ENCODE measurements at regions not wholly inside any gene's neighbourhood (a gene's known extent, or its start where the extent isn't known, plus 50 kb on each side); places are given as distances from the start of the nearest gene placed in this dataset.

GRCh38 chr16:86205521-86206245 is 304.6 kb upstream of the FOXF1 start:
- no peak for TF ChIP-seq CTCF (IDR thresholded peaks at IDR 0.05; ENCODE audit: insufficient read depth, low read length)
- H3K4me3 ChIP-seq (ENCODE audit: low read depth, low read length), result no peak overlapping the region

GRCh38 chr16:86207350-86207749 is 303.0 kb upstream of the FOXF1 start:
- no peak for DNase-seq (ENCODE audit: low read depth)
- no peak for TF ChIP-seq CTCF (IDR thresholded peaks at IDR 0.05; ENCODE audit: insufficient read depth, low read length)
- no peak overlapping the region for H3K4me3 ChIP-seq (ENCODE audit: low read depth, low read length)

More at GRCh38 chr16:86205521-86206245, 304.6 kb upstream of the FOXF1 start:
- DNase-seq (ENCODE audit: low read depth), result no peak

- no peak for TF ChIP-seq CTCF (IDR thresholded peaks at IDR 0.05; ENCODE audit: insufficient read depth, low read length)
- no peak for DNase-seq (ENCODE audit: low read depth)
- H3K4me3 ChIP-seq (ENCODE audit: low read depth, low read length), result no peak overlapping the region
Observed at GRCh38 chr16:86209202-86209601, 301.1 kb upstream of the FOXF1 start.

- no peak for DNase-seq (ENCODE audit: low read depth)
- H3K4me3 ChIP-seq (ENCODE audit: low read depth, low read length), result no peak overlapping the region
- TF ChIP-seq CTCF (IDR thresholded peaks at IDR 0.05; ENCODE audit: insufficient read depth, low read length), result no peak
Observed at GRCh38 chr16:86210403-86211193, 299.7 kb upstream of the FOXF1 start.

- no peak overlapping the region for H3K4me3 ChIP-seq (ENCODE audit: low read depth, low read length)
- TF ChIP-seq CTCF (IDR thresholded peaks at IDR 0.05; ENCODE audit: insufficient read depth, low read length), result no peak
- no peak for DNase-seq (ENCODE audit: low read depth)
Observed at GRCh38 chr16:86211265-86211664, 299.1 kb upstream of the FOXF1 start.

GRCh38 chr16:86211800-86212199 is 298.5 kb upstream of the FOXF1 start:
- DNase-seq (ENCODE audit: low read depth), result no peak
- TF ChIP-seq CTCF (IDR thresholded peaks at IDR 0.05; ENCODE audit: insufficient read depth, low read length), result no peak
- no peak overlapping the region for H3K4me3 ChIP-seq (ENCODE audit: low read depth, low read length)

Data from fibroblast of the aortic adventitia (primary cell).